ENCODE measurements at regions not wholly inside any gene's neighbourhood (a gene's known extent, or its start where the extent isn't known, plus 50 kb on each side); places are given as distances from the start of the nearest gene placed in this dataset.
A peak's percentile ranks its signal among the peaks of the same experiment; 100 is the strongest.

DNA sequence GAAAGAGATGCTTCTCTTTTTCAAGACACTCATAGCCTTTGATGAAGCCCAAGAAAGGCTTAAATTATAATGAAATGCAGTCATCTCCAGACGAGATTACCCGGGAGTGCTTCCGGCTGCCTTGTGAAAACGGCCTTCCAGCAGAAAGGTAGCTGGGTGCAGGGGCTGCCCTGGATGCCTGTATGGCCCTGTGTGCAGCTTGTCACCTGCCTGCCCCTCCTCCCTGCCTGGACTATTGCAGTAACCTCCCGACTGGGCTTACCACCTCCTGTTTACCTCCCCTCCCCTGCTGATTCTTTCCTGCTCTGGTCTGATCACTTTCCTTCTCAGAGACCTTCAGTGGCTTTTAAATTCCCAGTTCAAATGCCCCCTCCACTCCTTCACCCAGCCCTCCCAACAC, 126.4 kb upstream of the SYT13 start:
- Histone ChIP-seq H3K9me2 (ENCODE audit: insufficient read depth) (peaks cover 3% of the 10 kb centered on the region; the same call in 1 of the 2 replicates), H3K36me3 (ENCODE audit: insufficient read depth) (no peaks in the 10 kb centered on the region), H3K4me2 (peak overlapping the region; percentile 85), H3K4me1 (ENCODE audit: insufficient read depth) (peaks cover 40% of the 10 kb centered on the region), H2AFZ (peak overlapping the region; percentile 57), H4K20me1 (replicated peaks; ENCODE audit: insufficient read depth) (no peaks in the 10 kb centered on the region), H3K27ac (ENCODE audit: low read depth) (peak overlapping the region; percentile 50), H3K27me3 (ENCODE audit: insufficient read depth) (no peaks in the 10 kb centered on the region), H3F3A (replicated peaks; ENCODE audit: low read depth) (peaks cover 4% of the 10 kb centered on the region; the same call in 1 of the 2 replicates), H3K4me3 (peak overlapping the region; percentile 38), H3K79me2 (replicated peaks; ENCODE audit: insufficient read depth) (no peaks in the 10 kb centered on the region)
- H3K27ac Mint-ChIP-seq, result 0 out of 2 replicates have a peak overlapping the region, but pooled peaks have one; percentile 69
- peaks cover 9% of the 10 kb centered on the region for H3K27me3 Mint-ChIP-seq (ENCODE audit: insufficient read depth, low read depth, poor library complexity)
- peak; percentile 20 for ATAC-seq
- H3K9me3 Mint-ChIP-seq, result no peaks in the 10 kb centered on the region
- peaks cover 52% of the 10 kb centered on the region for H3K4me1 Mint-ChIP-seq
- H3K4me3 Mint-ChIP-seq, result peak overlapping the region; percentile 40; the same call in 1 of the 3 replicates
- DNase-seq (ENCODE audit: low spot score), result peak; percentile 28
- TF ChIP-seq CREB1 (CRISPR knock-in tag; IDR thresholded peaks at IDR 0.05; ENCODE audit: low read depth) (no peak), ZNF331 (CRISPR knock-in tag; IDR thresholded peaks at IDR 0.05; ENCODE audit: low read depth) (no peak), CTCF (conservative IDR thresholded peaks at IDR 0.05; ENCODE audit: low read depth in 2 of 2) (no peak), EZH2 (IDR thresholded peaks at IDR 0.05; ENCODE audit: low read depth, unreplicated experiment) (no peak), EZH2phosphoT487 (IDR thresholded peaks at IDR 0.05; ENCODE audit: unreplicated experiment) (no peak), ETS1 (IDR thresholded peaks at IDR 0.05) (no peak), JUNB (IDR thresholded peaks at IDR 0.05; ENCODE audit: unreplicated experiment) (no peak), ZNF114 (CRISPR knock-in tag; IDR thresholded peaks at IDR 0.05) (no peak)
- TF ChIP-seq, protein P1, sequence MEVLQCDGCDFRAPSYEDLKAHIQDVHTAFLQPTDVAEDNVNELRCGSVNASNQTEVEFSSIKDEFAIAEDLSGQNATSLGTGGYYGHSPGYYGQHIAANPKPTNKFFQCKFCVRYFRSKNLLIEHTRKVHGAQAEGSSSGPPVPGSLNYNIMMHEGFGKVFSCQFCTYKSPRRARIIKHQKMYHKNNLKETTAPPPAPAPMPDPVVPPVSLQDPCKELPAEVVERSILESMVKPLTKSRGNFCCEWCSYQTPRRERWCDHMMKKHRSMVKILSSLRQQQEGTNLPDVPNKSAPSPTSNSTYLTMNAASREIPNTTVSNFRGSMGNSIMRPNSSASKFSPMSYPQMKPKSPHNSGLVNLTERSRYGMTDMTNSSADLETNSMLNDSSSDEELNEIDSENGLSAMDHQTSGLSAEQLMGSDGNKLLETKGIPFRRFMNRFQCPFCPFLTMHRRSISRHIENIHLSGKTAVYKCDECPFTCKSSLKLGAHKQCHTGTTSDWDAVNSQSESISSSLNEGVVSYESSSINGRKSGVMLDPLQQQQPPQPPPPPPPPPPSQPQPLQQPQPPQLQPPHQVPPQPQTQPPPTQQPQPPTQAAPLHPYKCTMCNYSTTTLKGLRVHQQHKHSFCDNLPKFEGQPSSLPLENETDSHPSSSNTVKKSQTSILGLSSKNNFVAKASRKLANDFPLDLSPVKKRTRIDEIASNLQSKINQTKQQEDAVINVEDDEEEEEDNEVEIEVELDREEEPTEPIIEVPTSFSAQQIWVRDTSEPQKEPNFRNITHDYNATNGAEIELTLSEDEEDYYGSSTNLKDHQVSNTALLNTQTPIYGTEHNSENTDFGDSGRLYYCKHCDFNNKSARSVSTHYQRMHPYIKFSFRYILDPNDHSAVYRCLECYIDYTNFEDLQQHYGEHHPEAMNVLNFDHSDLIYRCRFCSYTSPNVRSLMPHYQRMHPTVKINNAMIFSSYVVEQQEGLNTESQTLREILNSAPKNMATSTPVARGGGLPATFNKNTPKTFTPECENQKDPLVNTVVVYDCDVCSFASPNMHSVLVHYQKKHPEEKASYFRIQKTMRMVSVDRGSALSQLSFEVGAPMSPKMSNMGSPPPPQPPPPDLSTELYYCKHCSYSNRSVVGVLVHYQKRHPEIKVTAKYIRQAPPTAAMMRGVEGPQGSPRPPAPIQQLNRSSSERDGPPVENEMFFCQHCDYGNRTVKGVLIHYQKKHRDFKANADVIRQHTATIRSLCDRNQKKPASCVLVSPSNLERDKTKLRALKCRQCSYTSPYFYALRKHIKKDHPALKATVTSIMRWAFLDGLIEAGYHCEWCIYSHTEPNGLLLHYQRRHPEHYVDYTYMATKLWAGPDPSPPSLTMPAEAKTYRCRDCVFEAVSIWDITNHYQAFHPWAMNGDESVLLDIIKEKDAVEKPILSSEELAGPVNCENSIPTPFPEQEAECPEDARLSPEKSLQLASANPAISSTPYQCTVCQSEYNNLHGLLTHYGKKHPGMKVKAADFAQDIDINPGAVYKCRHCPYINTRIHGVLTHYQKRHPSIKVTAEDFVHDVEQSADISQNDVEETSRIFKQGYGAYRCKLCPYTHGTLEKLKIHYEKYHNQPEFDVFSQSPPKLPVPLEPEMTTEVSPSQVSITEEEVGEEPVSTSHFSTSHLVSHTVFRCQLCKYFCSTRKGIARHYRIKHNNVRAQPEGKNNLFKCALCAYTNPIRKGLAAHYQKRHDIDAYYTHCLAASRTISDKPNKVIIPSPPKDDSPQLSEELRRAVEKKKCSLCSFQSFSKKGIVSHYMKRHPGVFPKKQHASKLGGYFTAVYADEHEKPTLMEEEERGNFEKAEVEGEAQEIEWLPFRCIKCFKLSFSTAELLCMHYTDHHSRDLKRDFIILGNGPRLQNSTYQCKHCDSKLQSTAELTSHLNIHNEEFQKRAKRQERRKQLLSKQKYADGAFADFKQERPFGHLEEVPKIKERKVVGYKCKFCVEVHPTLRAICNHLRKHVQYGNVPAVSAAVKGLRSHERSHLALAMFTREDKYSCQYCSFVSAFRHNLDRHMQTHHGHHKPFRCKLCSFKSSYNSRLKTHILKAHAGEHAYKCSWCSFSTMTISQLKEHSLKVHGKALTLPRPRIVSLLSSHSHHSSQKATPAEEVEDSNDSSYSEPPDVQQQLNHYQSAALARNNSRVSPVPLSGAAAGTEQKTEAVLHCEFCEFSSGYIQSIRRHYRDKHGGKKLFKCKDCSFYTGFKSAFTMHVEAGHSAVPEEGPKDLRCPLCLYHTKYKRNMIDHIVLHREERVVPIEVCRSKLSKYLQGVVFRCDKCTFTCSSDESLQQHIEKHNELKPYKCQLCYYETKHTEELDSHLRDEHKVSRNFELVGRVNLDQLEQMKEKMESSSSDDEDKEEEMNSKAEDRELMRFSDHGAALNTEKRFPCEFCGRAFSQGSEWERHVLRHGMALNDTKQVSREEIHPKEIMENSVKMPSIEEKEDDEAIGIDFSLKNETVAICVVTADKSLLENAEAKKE (CRISPR knock-in tag; IDR thresholded peaks at IDR 0.05), result no peak
- H3K36me3 Mint-ChIP-seq (ENCODE audit: low read depth), result no peaks in the 10 kb centered on the region

Data from GM23338 (cell line).